ENCODE measurements at regions not wholly inside any gene's neighbourhood (a gene's known extent, or its start where the extent isn't known, plus 50 kb on each side); places are given as distances from the start of the nearest gene placed in this dataset.

DNA sequence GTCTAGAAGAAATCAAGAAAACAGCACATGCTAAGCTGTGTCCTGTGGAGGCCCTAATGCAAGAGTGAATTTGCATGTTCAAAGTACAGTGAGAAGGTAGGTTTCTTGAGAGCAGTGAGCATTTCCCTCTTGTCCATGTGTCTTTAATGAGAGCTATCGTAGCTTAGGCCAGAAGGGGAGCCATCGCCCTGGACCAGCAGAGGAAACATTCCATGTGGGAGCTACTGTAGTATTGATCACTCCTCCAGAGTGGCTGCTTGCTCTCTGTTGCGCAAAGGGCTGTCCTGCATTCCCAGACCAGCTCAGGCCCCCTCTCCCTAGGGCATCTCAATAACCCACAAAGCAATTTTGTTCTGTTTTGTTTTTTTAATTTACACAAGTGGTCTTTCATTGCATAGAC is 950.1 kb downstream of the CNTNAP5 start:
- TF ChIP-seq, protein P1, sequence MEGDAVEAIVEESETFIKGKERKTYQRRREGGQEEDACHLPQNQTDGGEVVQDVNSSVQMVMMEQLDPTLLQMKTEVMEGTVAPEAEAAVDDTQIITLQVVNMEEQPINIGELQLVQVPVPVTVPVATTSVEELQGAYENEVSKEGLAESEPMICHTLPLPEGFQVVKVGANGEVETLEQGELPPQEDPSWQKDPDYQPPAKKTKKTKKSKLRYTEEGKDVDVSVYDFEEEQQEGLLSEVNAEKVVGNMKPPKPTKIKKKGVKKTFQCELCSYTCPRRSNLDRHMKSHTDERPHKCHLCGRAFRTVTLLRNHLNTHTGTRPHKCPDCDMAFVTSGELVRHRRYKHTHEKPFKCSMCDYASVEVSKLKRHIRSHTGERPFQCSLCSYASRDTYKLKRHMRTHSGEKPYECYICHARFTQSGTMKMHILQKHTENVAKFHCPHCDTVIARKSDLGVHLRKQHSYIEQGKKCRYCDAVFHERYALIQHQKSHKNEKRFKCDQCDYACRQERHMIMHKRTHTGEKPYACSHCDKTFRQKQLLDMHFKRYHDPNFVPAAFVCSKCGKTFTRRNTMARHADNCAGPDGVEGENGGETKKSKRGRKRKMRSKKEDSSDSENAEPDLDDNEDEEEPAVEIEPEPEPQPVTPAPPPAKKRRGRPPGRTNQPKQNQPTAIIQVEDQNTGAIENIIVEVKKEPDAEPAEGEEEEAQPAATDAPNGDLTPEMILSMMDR (IDR thresholded peaks at IDR 0.05; ENCODE audit: low read depth, low read length) = no peak
- TF ChIP-seq EZH2phosphoT487 (IDR thresholded peaks at IDR 0.05; ENCODE audit: low read depth) = no peak
